ENCODE measurements at regions not wholly inside any gene's neighbourhood (a gene's known extent, or its start where the extent isn't known, plus 50 kb on each side); places are given as distances from the start of the nearest gene placed in this dataset.

GRCh38 chr2:146123256-146123655 lies 1603.3 kb upstream of the ZEB2 start:
- Histone ChIP-seq H3K36me3 (ENCODE audit: control insufficient read depth in 2 of 3, insufficient read depth in 3 of 3, low read length in 3 of 3) (no peaks in the 10 kb centered on the region), H3K4me3 (ENCODE audit: low read length in 3 of 3) (no peak overlapping the region), H3K9ac (ENCODE audit: low read length in 3 of 3) (no peak overlapping the region), H3K27ac (ENCODE audit: low read depth in 2 of 2, low read length in 2 of 2) (no peak overlapping the region), H3K27me3 (ENCODE audit: control insufficient read depth, insufficient read depth, low read length) (no peaks in the 10 kb centered on the region), H3K9me3 (ENCODE audit: control insufficient read depth in 2 of 3, insufficient read depth in 1 of 3, low read length in 3 of 3) (no peaks in the 10 kb centered on the region), H3K4me1 (ENCODE audit: control insufficient read depth in 2 of 3, insufficient read depth in 2 of 3, low read depth in 1 of 3, low read length in 3 of 3) (no peaks in the 10 kb centered on the region)
- intact Hi-C loops (cut with DNase I), result no loop called here
- FAIRE-seq (no peak), DNase-seq (no peak)
- TF ChIP-seq CTCF (IDR thresholded peaks at IDR 0.05; ENCODE audit: borderline replicate concordance, extremely low read depth, insufficient read depth), result no peak

- TF ChIP-seq CTCF (IDR thresholded peaks at IDR 0.05; ENCODE audit: borderline replicate concordance, extremely low read depth, insufficient read depth), result no peak
- FAIRE-seq, result no peak
- H3K27me3 ChIP-seq (ENCODE audit: control insufficient read depth, insufficient read depth, low read length), result no peaks in the 10 kb centered on the region
- H3K9ac ChIP-seq (ENCODE audit: low read length in 3 of 3), result no peak overlapping the region
- no peaks in the 10 kb centered on the region for H3K9me3 ChIP-seq (ENCODE audit: control insufficient read depth in 2 of 3, insufficient read depth in 1 of 3, low read length in 3 of 3)
- no peaks in the 10 kb centered on the region for H3K36me3 ChIP-seq (ENCODE audit: control insufficient read depth in 2 of 3, insufficient read depth in 3 of 3, low read length in 3 of 3)
- no peak overlapping the region for H3K27ac ChIP-seq (ENCODE audit: low read depth in 2 of 2, low read length in 2 of 2)
- intact Hi-C loops (cut with DNase I), result no loop called here
- no peak for DNase-seq
- no peak overlapping the region for H3K4me3 ChIP-seq (ENCODE audit: low read length in 3 of 3)
- no peaks in the 10 kb centered on the region for H3K4me1 ChIP-seq (ENCODE audit: control insufficient read depth in 2 of 3, insufficient read depth in 2 of 3, low read depth in 1 of 3, low read length in 3 of 3)
Observed at GRCh38 chr2:146119586-146119985, 1599.7 kb upstream of the ZEB2 start.

- Histone ChIP-seq H3K27me3 (ENCODE audit: control insufficient read depth, insufficient read depth, low read length) (no peaks in the 10 kb centered on the region), H3K9me3 (ENCODE audit: control insufficient read depth in 2 of 3, insufficient read depth in 1 of 3, low read length in 3 of 3) (no peaks in the 10 kb centered on the region), H3K4me3 (ENCODE audit: low read length in 3 of 3) (no peak overlapping the region), H3K27ac (ENCODE audit: low read depth in 2 of 2, low read length in 2 of 2) (no peak overlapping the region), H3K36me3 (ENCODE audit: control insufficient read depth in 2 of 3, insufficient read depth in 3 of 3, low read length in 3 of 3) (no peaks in the 10 kb centered on the region), H3K9ac (ENCODE audit: low read length in 3 of 3) (no peak overlapping the region), H3K4me1 (ENCODE audit: control insufficient read depth in 2 of 3, insufficient read depth in 2 of 3, low read depth in 1 of 3, low read length in 3 of 3) (no peaks in the 10 kb centered on the region)
- no peak for FAIRE-seq
- DNase-seq, result no peak
- TF ChIP-seq CTCF (IDR thresholded peaks at IDR 0.05; ENCODE audit: borderline replicate concordance, extremely low read depth, insufficient read depth), result no peak
- intact Hi-C loops (cut with DNase I), result no loop called here
Observed at GRCh38 chr2:146108993-146109392, 1589.1 kb upstream of the ZEB2 start.

GRCh38 chr2:146094185-146094584 lies 1574.3 kb upstream of the ZEB2 start:
- no peak for TF ChIP-seq CTCF (IDR thresholded peaks at IDR 0.05; ENCODE audit: borderline replicate concordance, extremely low read depth, insufficient read depth)
- no peaks in the 10 kb centered on the region for H3K27me3 ChIP-seq (ENCODE audit: control insufficient read depth, insufficient read depth, low read length)
- intact Hi-C loops (cut with DNase I), result no loop called here
- peaks cover 0 to 17% (median 8%) of the 10 kb centered on the region in 3 donors for H3K9me3 ChIP-seq (ENCODE audit: control insufficient read depth in 2 of 3, insufficient read depth in 1 of 3, low read length in 3 of 3)
- no peaks in the 10 kb centered on the region for H3K36me3 ChIP-seq (ENCODE audit: control insufficient read depth in 2 of 3, insufficient read depth in 3 of 3, low read length in 3 of 3)
- H3K4me3 ChIP-seq (ENCODE audit: low read length in 3 of 3), result no peak overlapping the region
- H3K4me1 ChIP-seq (ENCODE audit: control insufficient read depth in 2 of 3, insufficient read depth in 2 of 3, low read depth in 1 of 3, low read length in 3 of 3), result no peaks in the 10 kb centered on the region
- FAIRE-seq (no peak), DNase-seq (no peak)
- H3K27ac ChIP-seq (ENCODE audit: low read depth in 2 of 2, low read length in 2 of 2), result no peak overlapping the region
- no peak overlapping the region for H3K9ac ChIP-seq (ENCODE audit: low read length in 3 of 3)

All from kidney (tissue), 13 donors.